HG02588 (cell line): ENCODE measurements at regions not wholly inside any gene's neighbourhood (a gene's known extent, or its start where the extent isn't known, plus 50 kb on each side); places are given as distances from the start of the nearest gene placed in this dataset.

Source experiments
- ATAC-seq: cut with Tn5 transposase; IDR thresholded peaks from one replicate; pipeline ENCODE4 v1.9.1; 2021; ENCODE audit warnings: mild to moderate bottlenecking, moderate library complexity; ENCODE audit not compliant: unreplicated experiment

DNA sequence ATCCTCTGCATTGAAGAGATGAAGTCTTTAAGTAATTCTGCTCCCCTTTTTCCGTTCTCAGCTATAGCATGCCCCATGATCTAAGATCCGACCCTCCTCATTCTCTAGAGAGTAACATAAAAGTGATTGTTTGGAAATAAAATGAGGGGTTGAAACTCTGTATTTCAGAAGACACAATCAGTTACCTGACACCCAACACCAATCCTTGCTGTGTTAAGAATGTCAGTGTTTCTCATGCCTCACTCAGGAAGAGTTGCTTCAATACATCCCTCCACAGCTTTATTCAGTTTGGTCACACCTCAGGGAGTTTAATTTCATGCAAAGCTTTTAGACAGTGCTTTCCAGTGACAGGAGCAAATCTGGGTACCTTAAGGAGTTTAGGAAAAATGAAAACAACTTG is 49.9 kb upstream of the RBBP8 start:
- no peak for ATAC-seq
